ENCODE measurements at regions not wholly inside any gene's neighbourhood (a gene's known extent, or its start where the extent isn't known, plus 50 kb on each side); places are given as distances from the start of the nearest gene placed in this dataset.

DNA sequence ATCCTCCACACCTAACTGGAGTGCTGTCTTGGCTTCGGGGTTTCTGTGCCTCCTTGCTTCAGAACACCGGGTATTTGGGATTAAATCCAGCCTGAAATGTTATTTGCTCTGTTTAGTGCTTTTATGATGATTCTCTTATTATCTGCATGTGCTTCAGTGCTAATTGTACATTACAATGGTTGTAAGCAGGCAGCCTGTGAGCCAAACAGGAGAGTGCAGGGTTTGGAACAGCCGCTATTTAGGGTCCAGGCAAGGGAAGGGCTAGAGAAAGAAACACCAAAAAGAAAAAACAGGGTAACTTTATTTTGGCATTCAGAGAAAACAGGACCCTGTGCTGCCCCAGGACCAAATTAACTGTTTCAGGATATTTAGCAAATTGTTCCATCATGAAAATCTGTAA is 72.7 kb downstream of the RCN1 start:
- no peak overlapping the region for H3K4me3 ChIP-seq (replicated peaks; ENCODE audit: insufficient read depth, low read length)
- no peak overlapping the region for H3K27ac ChIP-seq (replicated peaks)
- H3K27me3 ChIP-seq (ENCODE audit: insufficient read depth, poor library complexity, severe bottlenecking): no peaks in the 10 kb centered on the region
- TF ChIP-seq, protein P1, sequence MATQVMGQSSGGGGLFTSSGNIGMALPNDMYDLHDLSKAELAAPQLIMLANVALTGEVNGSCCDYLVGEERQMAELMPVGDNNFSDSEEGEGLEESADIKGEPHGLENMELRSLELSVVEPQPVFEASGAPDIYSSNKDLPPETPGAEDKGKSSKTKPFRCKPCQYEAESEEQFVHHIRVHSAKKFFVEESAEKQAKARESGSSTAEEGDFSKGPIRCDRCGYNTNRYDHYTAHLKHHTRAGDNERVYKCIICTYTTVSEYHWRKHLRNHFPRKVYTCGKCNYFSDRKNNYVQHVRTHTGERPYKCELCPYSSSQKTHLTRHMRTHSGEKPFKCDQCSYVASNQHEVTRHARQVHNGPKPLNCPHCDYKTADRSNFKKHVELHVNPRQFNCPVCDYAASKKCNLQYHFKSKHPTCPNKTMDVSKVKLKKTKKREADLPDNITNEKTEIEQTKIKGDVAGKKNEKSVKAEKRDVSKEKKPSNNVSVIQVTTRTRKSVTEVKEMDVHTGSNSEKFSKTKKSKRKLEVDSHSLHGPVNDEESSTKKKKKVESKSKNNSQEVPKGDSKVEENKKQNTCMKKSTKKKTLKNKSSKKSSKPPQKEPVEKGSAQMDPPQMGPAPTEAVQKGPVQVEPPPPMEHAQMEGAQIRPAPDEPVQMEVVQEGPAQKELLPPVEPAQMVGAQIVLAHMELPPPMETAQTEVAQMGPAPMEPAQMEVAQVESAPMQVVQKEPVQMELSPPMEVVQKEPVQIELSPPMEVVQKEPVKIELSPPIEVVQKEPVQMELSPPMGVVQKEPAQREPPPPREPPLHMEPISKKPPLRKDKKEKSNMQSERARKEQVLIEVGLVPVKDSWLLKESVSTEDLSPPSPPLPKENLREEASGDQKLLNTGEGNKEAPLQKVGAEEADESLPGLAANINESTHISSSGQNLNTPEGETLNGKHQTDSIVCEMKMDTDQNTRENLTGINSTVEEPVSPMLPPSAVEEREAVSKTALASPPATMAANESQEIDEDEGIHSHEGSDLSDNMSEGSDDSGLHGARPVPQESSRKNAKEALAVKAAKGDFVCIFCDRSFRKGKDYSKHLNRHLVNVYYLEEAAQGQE (IDR thresholded peaks at IDR 0.05; ENCODE audit: insufficient replicate concordance, low read depth): no peak
- TF ChIP-seq SPI1 (IDR thresholded peaks at IDR 0.05; ENCODE audit: borderline replicate concordance, low read depth) (no peak), GABPA (IDR thresholded peaks at IDR 0.05; ENCODE audit: low read depth) (no peak), POLR2AphosphoS5 (IDR thresholded peaks at IDR 0.05; ENCODE audit: low read depth) (no peak)
- TF ChIP-seq, protein P2, sequence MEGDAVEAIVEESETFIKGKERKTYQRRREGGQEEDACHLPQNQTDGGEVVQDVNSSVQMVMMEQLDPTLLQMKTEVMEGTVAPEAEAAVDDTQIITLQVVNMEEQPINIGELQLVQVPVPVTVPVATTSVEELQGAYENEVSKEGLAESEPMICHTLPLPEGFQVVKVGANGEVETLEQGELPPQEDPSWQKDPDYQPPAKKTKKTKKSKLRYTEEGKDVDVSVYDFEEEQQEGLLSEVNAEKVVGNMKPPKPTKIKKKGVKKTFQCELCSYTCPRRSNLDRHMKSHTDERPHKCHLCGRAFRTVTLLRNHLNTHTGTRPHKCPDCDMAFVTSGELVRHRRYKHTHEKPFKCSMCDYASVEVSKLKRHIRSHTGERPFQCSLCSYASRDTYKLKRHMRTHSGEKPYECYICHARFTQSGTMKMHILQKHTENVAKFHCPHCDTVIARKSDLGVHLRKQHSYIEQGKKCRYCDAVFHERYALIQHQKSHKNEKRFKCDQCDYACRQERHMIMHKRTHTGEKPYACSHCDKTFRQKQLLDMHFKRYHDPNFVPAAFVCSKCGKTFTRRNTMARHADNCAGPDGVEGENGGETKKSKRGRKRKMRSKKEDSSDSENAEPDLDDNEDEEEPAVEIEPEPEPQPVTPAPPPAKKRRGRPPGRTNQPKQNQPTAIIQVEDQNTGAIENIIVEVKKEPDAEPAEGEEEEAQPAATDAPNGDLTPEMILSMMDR (IDR thresholded peaks at IDR 0.05; ENCODE audit: insufficient read depth, low read length): no peak
- no peak for DNase-seq (ENCODE audit: low read depth in 1 of 2, low spot score in 1 of 2)

DNA sequence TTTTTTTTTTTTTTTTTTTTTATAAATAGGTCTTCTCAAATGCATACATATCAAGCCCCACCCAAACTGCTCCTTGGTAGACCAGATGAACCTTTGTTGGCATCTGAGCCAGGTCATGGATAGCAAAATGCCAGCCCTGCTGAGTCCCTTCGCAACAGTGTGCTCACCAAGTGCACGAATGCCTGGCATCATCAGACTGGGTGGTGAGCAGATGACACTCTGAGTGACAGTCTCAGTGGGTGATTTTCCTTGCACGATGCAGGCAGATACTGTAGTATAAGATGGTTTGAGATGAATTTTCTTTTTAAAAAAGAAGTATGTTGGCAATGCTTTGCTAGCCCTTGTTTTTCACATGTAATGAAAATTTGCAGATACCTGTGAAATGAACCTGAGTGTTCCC is 74.0 kb downstream of the RCN1 start:
- H3K4me3 ChIP-seq (replicated peaks; ENCODE audit: insufficient read depth, low read length): no peak overlapping the region
- H3K27ac ChIP-seq (replicated peaks): no peak overlapping the region
- TF ChIP-seq, protein P2 (IDR thresholded peaks at IDR 0.05; ENCODE audit: insufficient read depth, low read length): no peak
- TF ChIP-seq GABPA (IDR thresholded peaks at IDR 0.05; ENCODE audit: low read depth): no peak
- TF ChIP-seq, protein P1 (IDR thresholded peaks at IDR 0.05; ENCODE audit: insufficient replicate concordance, low read depth): no peak
- TF ChIP-seq POLR2AphosphoS5 (IDR thresholded peaks at IDR 0.05; ENCODE audit: low read depth): no peak
- no peak for TF ChIP-seq SPI1 (IDR thresholded peaks at IDR 0.05; ENCODE audit: borderline replicate concordance, low read depth)
- DNase-seq (ENCODE audit: low read depth in 1 of 2, low spot score in 1 of 2): no peak
- no peaks in the 10 kb centered on the region for H3K27me3 ChIP-seq (ENCODE audit: insufficient read depth, poor library complexity, severe bottlenecking)

DNA sequence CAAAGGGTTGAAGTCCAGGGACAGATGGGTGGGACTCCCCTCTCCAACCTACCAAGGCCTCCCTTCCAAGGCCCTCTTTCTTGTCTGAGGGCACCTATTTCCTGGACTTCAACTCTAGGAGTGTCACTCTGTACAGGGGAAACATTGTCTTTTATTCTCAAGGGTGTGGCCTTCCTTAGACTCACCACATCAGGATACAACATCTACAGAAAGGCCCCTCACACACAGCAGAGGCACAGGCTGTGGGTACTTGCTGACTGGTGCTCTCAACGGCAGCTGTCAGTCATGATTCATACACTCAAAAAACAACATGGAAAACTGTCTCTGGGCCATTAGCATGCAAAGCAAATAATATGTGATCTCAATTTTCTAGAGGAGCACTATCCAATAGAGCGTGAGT is 78.0 kb downstream of the RCN1 start:
- no peak overlapping the region for H3K4me3 ChIP-seq (replicated peaks; ENCODE audit: insufficient read depth, low read length)
- TF ChIP-seq POLR2AphosphoS5 (IDR thresholded peaks at IDR 0.05; ENCODE audit: low read depth) (no peak), GABPA (IDR thresholded peaks at IDR 0.05; ENCODE audit: low read depth) (no peak), SPI1 (IDR thresholded peaks at IDR 0.05; ENCODE audit: borderline replicate concordance, low read depth) (no peak)
- TF ChIP-seq, protein P1 (IDR thresholded peaks at IDR 0.05; ENCODE audit: insufficient replicate concordance, low read depth): no peak
- TF ChIP-seq, protein P2 (IDR thresholded peaks at IDR 0.05; ENCODE audit: insufficient read depth, low read length): no peak
- H3K27ac ChIP-seq (replicated peaks): no peak overlapping the region
- H3K27me3 ChIP-seq (ENCODE audit: insufficient read depth, poor library complexity, severe bottlenecking): peaks cover 3% of the 10 kb centered on the region
- no peak for DNase-seq (ENCODE audit: low read depth in 1 of 2, low spot score in 1 of 2)
